GM19328 (cell line): ENCODE measurements at regions not wholly inside any gene's neighbourhood (a gene's known extent, or its start where the extent isn't known, plus 50 kb on each side); places are given as distances from the start of the nearest gene placed in this dataset.
"Not testable (repeated sequence)": the region's sequence is repeated elsewhere in the genome, so short reads cannot be mapped to it uniquely, and the experiment has no call there.

Source experiments
- ATAC-seq: cut with Tn5 transposase; IDR thresholded peaks from one replicate; pipeline ENCODE4 v1.9.1; 2021; ENCODE audit warnings: mild to moderate bottlenecking, moderate library complexity; ENCODE audit not compliant: unreplicated experiment

GRCh38 chr18:47417807-47418206 lies 166.3 kb upstream of the SKOR2 start:
- no peak for ATAC-seq

DNA sequence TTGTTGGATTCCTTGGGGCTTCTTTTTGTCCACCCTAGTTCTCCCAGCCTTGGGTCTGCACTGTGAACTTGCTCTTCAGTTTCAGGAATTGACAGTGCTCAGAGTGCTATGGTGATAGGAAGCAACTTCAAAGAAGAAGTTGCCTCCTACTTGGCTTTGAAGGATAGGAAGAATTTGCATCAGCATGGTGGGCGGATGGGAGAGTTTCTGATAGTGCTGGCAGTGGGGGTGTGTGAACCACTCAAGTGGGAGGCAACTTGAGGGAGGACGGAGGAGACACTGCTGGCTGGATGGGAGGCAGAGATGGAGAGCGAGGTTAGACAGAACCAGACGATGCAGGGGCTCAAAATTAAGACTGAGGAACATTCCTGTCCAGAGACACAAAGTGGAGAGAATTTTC lies 164.4 kb upstream of the SKOR2 start:
- ATAC-seq: no peak

DNA sequence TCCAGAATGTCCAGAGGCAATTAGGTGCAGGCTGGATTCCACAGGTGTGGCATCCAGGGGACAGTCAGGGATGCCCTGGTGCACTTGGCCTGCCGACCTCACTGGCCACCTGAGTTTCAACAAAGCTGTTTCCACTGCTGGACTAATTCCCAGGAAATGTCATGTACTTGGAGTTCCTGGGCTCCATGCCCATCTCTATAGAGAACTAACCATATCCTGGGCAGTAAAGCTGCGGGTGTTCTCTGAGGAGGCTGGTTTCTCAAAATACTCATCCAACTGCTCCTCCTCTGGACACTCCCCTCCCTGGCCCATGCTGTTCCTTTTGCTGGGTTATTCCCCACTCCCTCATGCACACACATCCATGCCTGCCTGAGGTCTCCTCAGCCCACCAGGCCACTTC lies 161.9 kb upstream of the SKOR2 start:
- ATAC-seq: no peak

- no peak for ATAC-seq
Measured at GRCh38 chr18:47412924-47413323, 161.5 kb upstream of the SKOR2 start.

DNA sequence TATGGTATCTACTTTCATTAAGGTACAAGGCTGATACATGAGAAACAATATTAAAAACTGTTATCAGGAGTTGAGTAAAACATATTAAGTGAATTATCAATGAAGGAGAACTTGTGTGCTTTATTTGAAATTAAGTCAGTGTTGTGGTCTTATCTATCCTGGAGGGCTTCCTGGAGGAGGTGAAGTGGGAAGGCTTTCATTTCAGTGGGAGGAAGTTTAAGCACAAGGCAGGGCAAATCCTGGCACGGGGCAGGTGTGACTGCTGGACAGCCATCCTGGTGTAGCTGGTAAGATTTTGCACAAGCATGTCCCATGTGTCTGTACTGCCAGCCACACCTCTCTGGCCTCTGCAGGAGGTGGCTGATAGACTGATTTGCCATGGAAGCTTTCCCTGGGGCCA lies 159.7 kb upstream of the SKOR2 start:
- ATAC-seq: no peak

DNA sequence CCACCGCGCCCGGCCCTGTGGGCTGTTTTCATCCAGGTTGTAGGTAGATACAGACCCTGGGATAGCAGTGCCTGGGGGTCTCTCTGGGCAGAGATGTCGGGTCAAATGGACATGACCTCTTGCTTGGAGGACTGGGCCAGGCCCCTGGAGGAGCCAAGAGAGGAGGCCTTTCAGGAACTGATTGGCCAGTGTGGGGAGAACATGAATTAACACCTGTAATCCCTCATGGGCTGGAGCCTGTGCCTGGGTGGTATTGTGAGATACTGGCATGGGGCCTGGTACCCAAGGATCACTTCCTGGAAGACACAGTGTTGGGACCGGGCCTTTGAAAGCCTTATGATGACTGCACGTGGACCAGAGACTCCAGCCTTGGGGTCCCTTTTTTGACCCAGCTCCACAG lies 158.7 kb upstream of the SKOR2 start:
- ATAC-seq: no peak

- ATAC-seq: no peak
Measured at GRCh38 chr18:47409519-47409918, 158.1 kb upstream of the SKOR2 start.

DNA sequence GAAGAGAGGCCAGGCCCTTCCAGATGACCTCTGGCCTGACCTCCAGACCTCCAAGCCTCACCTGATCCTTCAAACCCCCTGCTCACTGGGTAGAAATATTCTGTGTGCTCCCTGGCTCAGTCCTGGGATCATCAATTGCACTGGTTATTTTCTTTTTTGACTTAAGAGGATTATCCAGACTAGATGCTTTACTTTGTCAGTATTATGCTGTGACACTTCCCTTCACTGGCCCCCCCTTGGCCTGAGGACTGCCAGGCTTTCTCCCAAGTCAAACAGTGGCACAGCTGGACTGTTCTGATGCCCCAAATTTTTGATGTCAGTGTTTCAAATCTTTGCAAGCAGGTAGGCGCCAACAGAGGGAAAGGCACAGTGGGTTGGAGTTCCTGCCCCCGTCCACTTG lies 156.3 kb upstream of the SKOR2 start:
- ATAC-seq: no peak

GRCh38 chr18:47404845-47405244 lies 153.4 kb upstream of the SKOR2 start:
- no peak for ATAC-seq

- ATAC-seq: no peak
Measured at GRCh38 chr18:47403949-47404348, 152.5 kb upstream of the SKOR2 start.

- ATAC-seq: no peak
Measured at GRCh38 chr18:47403317-47403716, 151.9 kb upstream of the SKOR2 start.

DNA sequence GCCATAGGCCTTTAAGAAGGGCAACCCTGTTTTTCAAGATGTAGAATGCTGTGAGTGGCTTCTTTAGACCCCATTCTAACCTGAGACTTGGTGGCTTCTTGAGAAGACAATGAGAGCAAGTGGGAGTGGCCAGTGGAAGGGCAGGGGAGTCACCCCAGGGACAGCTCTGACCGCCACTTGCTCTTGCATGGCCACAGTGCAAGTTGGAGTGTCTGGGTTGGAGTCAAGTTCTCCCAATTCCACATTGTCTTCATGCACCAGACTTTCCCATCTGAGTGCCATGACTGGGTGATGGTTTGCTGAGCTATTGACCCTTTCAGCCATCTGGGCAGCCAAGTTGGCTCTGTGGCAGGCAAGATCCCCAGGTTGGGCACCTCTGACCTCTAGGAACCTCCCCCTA lies 148.0 kb upstream of the SKOR2 start:
- no peak for ATAC-seq

- no peak for ATAC-seq
Measured at GRCh38 chr18:47397671-47398319, 146.3 kb upstream of the SKOR2 start.

DNA sequence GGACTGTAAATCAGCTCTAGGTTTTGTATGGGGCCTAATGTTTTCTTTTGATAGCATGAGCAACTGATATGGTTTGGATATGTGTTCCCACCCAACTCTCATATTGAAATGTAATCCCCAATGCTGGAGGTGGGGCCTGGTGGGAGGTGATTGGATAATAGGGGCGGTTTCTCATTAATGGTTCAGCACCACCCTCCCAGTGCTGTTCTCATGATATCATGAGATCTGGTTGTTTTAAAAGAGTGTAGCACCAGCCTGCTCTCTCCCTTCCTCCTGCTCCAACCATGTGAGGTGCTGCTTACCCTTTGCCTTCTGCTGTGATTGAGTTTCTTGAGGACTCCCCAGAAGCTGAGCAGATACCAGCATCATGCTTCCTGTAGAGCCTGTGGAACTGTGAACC lies 140.2 kb upstream of the SKOR2 start:
- no peak for ATAC-seq

GRCh38 chr18:47390410-47391024 lies 139.1 kb upstream of the SKOR2 start:
- no peak for ATAC-seq

- no peak for ATAC-seq
Measured at GRCh38 chr18:47389210-47389609, 137.8 kb upstream of the SKOR2 start.

DNA sequence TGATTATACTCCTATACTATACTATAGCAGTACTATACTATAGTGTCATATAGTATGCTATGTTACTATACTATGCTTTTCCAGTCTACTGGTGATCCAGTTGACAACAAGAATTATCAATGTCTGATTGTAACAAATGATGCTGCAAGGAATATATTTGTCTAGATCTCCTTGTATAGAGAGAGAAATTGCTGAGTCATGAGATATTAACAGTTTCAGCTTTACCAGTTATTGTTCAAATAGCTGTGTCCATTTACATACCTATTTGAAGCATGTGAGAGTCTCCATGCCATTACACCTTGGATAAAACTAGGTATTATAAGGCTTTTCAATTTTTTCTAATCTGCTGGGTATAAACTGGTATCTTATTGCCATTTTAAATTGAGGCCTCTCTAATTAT lies 136.4 kb upstream of the SKOR2 start:
- no peak for ATAC-seq

DNA sequence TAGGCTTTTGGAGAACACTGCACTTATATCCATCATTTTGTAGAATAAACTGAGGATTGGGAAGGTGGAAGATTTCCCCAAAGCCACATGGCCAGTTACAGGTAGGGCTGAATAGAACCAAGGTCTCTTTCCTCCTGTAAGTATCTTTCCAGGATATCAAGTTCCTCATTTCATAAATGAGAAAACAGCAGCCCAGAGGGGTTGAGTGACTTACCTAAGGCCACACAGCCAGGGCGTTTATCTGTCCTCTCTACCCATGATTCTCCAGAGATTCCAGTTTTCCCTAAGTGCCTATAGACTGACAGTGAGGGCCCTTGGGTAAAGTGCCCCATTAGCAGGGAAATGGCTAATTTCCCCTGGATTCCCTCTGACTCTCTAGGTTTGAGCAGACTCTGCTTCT lies 132.3 kb upstream of the SKOR2 start:
- no peak for ATAC-seq

DNA sequence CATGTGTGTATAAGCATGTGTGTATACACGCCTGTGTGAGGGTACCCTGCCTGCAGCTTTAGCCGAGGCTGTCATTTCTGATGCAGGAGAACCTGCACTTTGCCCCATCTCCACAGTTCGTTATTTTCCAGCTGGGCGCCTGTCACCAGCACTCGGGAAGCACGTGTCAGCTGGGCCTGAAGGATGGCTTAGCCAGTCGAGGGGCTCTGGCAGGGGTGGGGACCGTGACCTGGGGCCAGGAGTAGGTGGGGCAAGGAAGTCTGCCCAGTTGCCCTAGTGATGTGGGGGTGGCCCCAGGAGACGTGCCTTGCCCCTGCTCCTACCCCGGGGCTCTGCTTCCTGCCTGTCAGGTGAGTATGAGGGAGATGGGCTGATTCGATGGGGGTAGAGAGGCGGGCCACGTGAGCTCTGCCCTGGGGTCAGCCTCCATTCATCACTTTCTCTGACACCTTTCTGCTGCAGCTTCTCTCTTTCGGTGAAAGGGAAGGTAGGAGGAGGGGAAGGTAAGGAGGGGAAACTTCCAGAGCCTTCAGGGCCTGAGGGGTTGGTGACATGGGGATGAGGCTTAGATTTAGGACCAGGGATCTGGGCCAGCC lies 130.6 kb upstream of the SKOR2 start:
- no peak for ATAC-seq

DNA sequence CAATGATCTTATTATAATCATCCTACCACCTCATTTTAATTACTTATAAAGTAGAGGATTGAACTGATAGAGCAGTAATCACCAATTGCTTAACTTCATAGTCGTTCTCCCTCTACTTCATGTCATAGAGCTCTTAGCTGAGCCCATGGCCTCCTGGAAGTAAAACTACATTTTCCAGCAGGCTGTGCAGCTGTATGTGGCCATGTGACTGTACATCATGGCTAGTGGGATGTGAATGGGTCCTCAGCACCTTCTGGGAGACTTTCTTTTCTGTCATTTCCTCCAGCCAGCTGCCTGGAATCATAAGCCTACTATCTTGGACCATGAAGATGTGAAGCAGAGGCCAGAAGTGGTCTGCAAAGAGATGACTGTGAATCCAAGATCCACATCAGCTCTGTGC lies 128.7 kb upstream of the SKOR2 start:
- ATAC-seq: no peak

DNA sequence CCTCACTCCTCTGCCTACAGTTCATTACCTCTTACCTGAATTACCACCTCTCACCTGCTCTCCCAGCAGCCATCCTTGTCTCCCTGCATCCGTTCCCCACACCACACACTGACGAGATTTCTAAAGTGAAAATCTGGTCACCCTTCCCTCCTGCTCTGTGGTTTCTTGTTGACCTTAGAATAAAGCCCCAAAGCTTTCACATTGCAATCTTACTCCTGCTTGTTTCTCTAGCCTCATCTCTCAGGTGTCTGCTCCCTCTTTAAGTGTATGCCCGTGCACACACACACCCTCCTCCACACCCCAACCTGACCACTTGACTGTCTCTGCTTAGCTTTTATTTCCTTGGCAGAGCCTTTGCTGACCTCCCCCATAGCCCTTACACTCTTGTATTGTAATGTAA lies 122.0 kb upstream of the SKOR2 start:
- no peak for ATAC-seq

DNA sequence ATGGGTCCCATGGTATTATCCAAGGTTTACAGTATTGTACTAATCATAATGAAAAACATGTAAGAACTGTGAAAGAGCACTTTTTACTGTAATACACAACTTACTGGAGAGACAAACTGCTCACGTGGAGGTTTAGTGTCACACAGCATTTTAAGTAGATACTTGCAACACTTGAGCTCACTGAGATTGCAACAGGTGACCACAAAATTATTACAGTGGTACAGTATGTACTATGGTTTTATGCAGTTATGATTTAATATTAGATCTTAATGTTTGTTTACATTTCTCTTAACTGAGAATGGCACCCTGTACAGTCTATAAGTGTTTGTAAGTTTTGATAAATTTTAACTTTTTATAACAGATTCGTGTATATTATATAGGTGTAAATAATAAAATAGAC lies 118.6 kb upstream of the SKOR2 start:
- ATAC-seq: no peak

DNA sequence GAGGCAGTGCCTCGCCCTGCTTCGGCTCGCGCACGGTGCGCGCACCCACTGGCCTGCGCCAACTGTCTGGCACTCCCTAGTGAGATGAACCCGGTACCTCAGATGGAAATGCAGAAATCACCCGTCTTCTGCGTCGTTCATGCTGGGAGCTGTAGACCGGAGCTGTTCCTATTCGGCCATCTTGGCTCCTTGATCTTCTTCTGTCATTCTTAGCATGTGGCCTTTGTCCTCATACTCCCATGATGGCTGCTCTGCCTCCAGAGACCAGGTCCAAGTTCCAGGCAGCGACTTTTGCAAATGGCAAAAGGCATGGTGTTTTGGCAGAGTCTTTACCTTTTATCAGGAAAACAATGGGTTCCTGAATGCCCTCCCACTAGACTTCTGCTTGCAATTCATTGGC lies 102.6 kb upstream of the SKOR2 start:
- not testable (repeated sequence) for ATAC-seq
